Chondrocyte (in vitro differentiated cells): ENCODE measurements at regions not wholly inside any gene's neighbourhood (a gene's known extent, or its start where the extent isn't known, plus 50 kb on each side); places are given as distances from the start of the nearest gene placed in this dataset.

Experiments used
- DNase-seq: peaks from one replicate; pipeline ENCODE4 v3.0.0; 2021; ENCODE audit warnings: mixed read lengths, low spot score
- H3K27ac Mint-ChIP-seq: one replicate; pipeline ENCODE4 v1.8.0; 2021; ENCODE audit warnings: mild to moderate bottlenecking, moderate library complexity, mixed read lengths; ENCODE audit not compliant: unreplicated experiment
- H3K27me3 Mint-ChIP-seq: 2 replicates; pipeline ENCODE4 v1.8.0; 2021; ENCODE audit warnings: low read depth, mixed read lengths
- H3K36me3 Mint-ChIP-seq: 2 replicates; pipeline ENCODE4 v1.8.0; 2021; ENCODE audit warnings: low read depth, mixed read lengths
- H3K4me1 Mint-ChIP-seq: 2 replicates; pipeline ENCODE4 v1.8.0; 2021; ENCODE audit warnings: low read depth, mild to moderate bottlenecking, mixed read lengths
- H3K4me3 Mint-ChIP-seq: one replicate; pipeline ENCODE4 v1.8.0; 2021; ENCODE audit warnings: mild to moderate bottlenecking, moderate library complexity, mixed read lengths; ENCODE audit not compliant: unreplicated experiment
- H3K9me3 Mint-ChIP-seq: 2 replicates; pipeline ENCODE4 v1.8.0; 2021; ENCODE audit warnings: low read depth, mixed read lengths
- CTCF ChIP-seq: fragments of 200-600 bp; sonication (generic); IDR thresholded peaks from 2 replicates; pipeline ENCODE4 v1.5.0; 2021; ENCODE audit warnings: antibody characterized with exemption, mild to moderate bottlenecking, moderate library complexity

- H3K27ac Mint-ChIP-seq, result no peak overlapping the region
- H3K4me1 Mint-ChIP-seq, result no peaks in the 10 kb centered on the region
- no peaks in the 10 kb centered on the region for H3K27me3 Mint-ChIP-seq
- no peak for DNase-seq
- peaks cover 24% of the 10 kb centered on the region for H3K9me3 Mint-ChIP-seq
- no peaks in the 10 kb centered on the region for H3K36me3 Mint-ChIP-seq
- TF ChIP-seq CTCF, result no peak
- no peak overlapping the region for H3K4me3 Mint-ChIP-seq
Measured at GRCh38 chr2:51535763-51536162, 503.8 kb upstream of the NRXN1 start.

- no peak overlapping the region for H3K4me3 Mint-ChIP-seq
- H3K36me3 Mint-ChIP-seq, result no peaks in the 10 kb centered on the region
- no peaks in the 10 kb centered on the region for H3K27me3 Mint-ChIP-seq
- no peak for TF ChIP-seq CTCF
- no peaks in the 10 kb centered on the region for H3K4me1 Mint-ChIP-seq
- H3K9me3 Mint-ChIP-seq, result peaks cover 24% of the 10 kb centered on the region
- H3K27ac Mint-ChIP-seq, result no peak overlapping the region
- no peak for DNase-seq
Measured at GRCh38 chr2:51534166-51534565, 502.2 kb upstream of the NRXN1 start.

- Mint-ChIP-seq H3K36me3 (no peaks in the 10 kb centered on the region), H3K27me3 (no peaks in the 10 kb centered on the region), H3K4me1 (no peaks in the 10 kb centered on the region), H3K27ac (no peak overlapping the region), H3K4me3 (no peak overlapping the region), H3K9me3 (peaks cover 24% of the 10 kb centered on the region)
- DNase-seq, result no peak
- no peak for TF ChIP-seq CTCF
Measured at GRCh38 chr2:51528156-51528555, 496.2 kb upstream of the NRXN1 start.

GRCh38 chr2:51526766-51527165 is 494.8 kb upstream of the NRXN1 start:
- H3K27ac Mint-ChIP-seq, result no peak overlapping the region
- no peaks in the 10 kb centered on the region for H3K36me3 Mint-ChIP-seq
- no peak for TF ChIP-seq CTCF
- H3K4me1 Mint-ChIP-seq, result no peaks in the 10 kb centered on the region
- H3K9me3 Mint-ChIP-seq, result peaks cover 16% of the 10 kb centered on the region
- DNase-seq, result no peak
- H3K27me3 Mint-ChIP-seq, result no peaks in the 10 kb centered on the region
- H3K4me3 Mint-ChIP-seq, result no peak overlapping the region

- Mint-ChIP-seq H3K27ac (no peak overlapping the region), H3K36me3 (no peaks in the 10 kb centered on the region), H3K9me3 (peaks cover 3% of the 10 kb centered on the region), H3K4me3 (no peak overlapping the region), H3K4me1 (no peaks in the 10 kb centered on the region), H3K27me3 (peaks cover 2% of the 10 kb centered on the region)
- no peak for DNase-seq
- TF ChIP-seq CTCF, result no peak
Measured at GRCh38 chr2:51516667-51517066, 484.7 kb upstream of the NRXN1 start.
